Stimulated activated CD8-positive, alpha-beta memory T cell treated with anti-CD3 and anti-CD28 coated beads, Interleukin-2, amount 100 ng/mL, for 48 hours (primary cell): ENCODE measurements at regions not wholly inside any gene's neighbourhood (a gene's known extent, or its start where the extent isn't known, plus 50 kb on each side); places are given as distances from the start of the nearest gene placed in this dataset.
"Not testable (repeated sequence)": the region's sequence is repeated elsewhere in the genome, so short reads cannot be mapped to it uniquely, and the experiment has no call there.

ENCODE experiments used
- DNase-seq, 2 donors: peaks; one replicate each; pipeline ENCODE4 v3.0.0-alpha.2; 2020; ENCODE audit warnings: low read depth in 2 of 2

DNA sequence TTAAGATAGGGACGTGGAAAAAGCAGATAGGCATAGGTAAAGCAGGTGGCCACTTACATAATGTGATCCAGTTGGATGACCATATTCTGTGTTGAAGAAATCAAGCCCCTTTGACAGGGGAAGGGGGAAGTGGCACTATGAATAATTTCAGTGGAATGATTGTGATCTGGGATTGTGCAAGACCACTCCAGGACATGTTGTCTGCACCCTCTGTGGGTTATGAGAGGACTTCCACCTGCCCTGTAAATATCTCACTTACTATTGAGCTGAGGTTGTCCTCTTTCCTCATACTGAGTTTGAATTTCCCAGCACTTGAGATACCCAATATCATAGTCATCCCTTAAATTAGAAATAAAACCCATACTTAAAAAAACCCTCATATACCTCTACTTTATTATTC, 220.7 kb downstream of the IRS1 start:
- DNase-seq: no peak

DNA sequence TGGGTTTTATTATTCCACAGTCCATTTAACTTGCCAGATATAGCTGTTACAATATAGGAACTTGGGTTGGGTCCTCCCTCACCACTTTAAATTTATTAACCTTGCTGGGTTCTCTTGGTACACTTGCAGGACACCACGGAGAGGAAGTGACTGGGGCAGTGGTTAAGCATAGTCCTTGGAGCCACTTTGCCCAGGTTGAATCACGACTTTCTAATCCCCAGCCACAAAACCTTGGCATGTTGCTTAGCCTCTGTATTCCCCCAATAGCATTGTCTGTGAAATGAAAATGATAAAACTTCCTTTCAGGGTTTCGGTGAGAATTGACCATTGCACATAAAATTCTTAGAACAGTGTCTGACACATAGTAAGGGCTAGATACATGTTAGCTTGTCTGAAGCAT, 221.2 kb downstream of the IRS1 start:
- no peak for DNase-seq

- DNase-seq: no peak
These were observed 223.7 kb downstream of the IRS1 start for GRCh38 chr2:226575928-226576327.

DNA sequence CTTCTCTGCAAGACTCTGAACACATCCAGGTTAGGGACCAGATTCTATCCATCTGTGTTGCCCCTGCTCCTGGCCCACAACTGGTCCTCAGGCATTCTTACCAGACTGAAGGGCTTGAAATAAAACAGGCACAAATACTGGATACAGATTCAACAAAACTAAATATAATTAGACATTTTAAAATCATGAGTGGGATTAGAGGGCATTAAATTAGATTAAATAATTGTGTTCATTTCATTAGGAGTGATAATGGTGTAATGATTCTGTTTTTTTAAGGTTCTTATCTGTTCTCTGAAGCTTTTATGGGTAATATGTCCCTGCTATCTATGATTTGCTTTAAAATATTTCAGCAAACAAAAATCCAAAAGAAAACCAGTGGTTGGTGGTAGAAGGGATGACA, 226.5 kb downstream of the IRS1 start:
- DNase-seq: no peak

DNA sequence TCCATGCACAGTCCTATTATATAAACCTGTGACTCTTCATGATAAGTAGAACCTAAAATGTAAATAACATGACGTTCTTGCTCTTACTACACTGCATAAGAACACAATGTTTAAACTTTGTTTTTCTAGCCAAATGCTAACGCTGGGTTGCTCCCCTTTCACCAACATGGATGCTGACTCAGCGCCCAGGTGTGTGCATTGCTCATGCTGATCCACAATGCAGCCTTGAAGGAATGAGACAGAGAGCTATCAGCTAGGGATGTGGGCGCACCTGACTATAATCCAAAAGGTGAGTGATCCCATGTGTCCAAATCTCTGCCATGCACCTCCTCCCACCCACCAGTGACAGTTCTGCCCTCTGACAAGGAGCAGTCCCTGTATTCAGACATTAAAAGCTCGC, 235.0 kb downstream of the IRS1 start:
- DNase-seq: no peak

- no peak for DNase-seq
These were observed 237.7 kb downstream of the IRS1 start for GRCh38 chr2:226561962-226562361.

- DNase-seq: no peak
These were observed 239.3 kb downstream of the IRS1 start for GRCh38 chr2:226560325-226560724.

DNA sequence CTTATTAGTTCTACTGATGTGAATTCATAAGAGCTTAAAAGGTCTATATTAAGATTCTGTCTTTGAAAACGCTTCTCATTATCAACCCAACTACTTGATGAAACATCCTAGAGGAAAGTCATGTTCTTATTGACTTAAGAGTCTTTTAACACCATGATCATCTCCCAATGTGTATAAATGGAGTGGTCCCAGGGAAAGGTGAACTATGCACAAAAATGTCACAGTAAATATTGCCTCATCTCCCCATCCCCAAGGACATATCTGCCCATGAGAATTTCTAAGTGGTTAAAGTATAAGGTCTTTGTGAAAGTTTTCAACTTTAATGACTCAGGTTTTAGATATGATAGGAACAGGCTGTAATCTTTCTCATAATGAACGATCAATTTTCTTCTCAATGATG, 240.1 kb downstream of the IRS1 start:
- no peak for DNase-seq

DNA sequence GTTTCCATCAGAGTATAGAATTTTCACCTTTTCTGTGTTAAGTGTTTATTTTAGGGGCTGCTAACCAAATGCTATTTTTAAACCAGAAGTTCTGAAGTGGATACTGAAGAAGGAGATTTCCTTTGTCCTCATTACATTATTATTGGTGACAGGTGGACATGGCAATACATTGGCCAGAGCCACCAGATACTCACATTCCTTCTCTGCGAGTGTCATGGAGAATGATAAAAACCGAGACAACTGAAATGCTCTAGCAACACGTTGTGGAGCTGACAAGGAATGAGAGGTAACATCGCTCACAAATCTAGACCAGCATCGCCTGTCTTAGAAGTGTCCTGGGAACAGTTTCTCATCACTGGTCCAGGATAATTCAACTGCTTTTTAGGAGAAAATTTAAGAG, 241.2 kb downstream of the IRS1 start:
- DNase-seq: no peak

DNA sequence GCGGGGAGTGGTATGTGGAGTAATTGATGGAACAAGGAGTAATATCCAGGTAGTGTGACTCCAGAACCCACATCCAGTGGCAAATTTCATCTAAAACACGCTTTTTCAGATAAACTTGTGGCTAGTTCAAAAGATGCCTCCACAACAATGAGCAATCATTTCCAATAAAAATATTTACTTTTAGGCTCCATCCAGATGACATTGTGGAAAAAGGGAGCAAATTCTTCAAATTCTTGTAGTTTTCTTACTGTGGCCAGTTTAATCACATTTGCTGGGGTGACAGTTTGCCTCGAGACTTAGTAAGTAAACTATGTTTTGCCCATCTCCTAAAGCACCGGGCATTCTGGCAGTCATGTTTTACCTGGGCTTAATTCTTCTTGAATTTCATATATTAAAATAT, 243.6 kb downstream of the IRS1 start:
- DNase-seq: no peak

DNA sequence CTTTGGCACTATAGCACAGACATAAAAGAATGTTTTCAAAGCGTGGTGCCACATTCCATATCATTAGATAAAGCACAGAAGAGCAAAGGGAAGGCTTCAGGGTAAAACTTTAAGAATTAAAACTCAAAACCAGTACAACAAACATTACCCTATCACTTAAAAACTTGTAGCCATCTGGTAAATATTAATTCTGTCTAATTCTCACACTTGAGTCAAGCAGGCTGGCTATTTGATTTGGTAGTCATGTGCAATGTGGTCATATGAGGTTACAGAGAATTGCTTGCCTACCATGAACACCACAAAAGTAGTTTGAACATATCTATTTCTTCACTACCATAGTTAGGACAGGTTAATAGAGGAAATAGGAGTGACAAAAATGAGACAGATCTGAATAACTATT, 244.9 kb downstream of the IRS1 start:
- DNase-seq: no peak

DNA sequence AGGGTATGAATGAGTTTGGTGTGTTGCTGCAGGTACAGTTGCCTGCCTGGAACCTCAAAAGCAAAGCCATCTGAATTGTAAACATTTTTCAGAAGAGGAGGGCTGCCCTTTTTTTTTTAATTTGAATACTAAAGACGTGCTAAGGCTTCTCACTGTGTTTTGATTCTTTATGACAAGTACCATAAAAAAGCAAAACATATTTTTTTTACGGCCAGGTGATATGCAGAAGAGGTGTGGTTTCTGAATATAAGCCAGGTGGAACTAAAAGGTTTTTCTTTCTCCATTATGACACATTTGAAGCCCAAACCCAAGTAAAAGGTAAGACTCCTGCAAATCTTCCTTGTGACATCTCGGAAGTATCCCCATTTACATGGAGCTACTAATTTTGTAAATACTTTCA, 246.3 kb downstream of the IRS1 start:
- no peak for DNase-seq

DNA sequence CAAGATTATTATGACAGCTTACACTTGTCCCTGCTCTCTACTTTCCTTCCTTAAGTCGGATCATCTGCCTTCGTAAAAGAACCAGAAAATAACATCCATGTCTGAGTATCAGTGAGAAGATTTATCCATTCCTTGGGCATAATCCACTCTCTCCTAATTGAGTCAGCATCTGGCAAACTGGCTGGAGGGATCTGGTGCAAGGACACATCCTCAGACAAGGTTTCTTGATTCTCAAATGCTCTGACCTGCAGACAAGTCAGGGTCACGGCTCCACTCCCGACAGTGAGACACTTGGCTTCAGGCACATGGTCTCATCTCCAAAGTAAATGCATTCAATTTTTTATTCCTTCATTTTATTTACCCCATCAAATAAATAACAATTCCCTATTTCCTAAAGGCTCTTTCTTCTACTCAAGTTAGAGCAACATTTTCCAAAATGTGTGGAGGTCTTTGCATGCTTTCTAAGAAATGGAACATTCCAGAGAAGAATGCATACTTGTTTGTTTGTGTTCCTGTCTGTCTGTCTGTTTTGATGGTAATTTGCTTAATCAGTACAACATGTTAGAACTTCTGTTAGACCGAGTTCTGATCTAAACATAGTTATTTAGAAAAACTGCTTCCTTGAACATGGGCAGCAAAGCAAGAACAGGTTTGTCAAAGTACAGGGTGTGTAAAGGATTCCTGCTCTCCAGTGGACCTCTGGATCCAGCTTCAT, 246.9 kb downstream of the IRS1 start:
- no peak for DNase-seq

- no peak for DNase-seq
These were observed 247.9 kb downstream of the IRS1 start for GRCh38 chr2:226551522-226552250.

DNA sequence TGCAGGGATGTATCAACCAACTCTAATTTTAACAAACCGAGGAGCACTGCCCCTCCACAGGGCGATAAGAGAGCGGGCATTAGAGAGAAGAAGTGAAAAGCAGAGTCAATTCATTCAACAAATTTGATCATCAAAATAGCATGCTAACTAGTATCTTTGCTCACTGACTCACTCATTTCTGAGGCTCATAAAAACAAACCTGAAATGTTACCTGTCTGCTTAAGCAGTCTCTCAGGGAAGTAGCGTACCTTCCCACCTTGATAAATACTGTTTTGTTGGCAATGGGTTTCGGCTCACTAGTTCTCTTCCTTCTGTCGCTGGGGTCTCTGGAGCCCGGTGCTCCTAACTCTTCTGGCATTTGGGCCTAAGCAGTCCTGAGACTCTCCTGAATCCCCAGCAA, 248.8 kb downstream of the IRS1 start:
- DNase-seq: no peak

GRCh38 chr2:226548732-226549131, 250.9 kb downstream of the IRS1 start:
- DNase-seq: no peak

- no peak for DNase-seq
These were observed 254.9 kb downstream of the IRS1 start for GRCh38 chr2:226544596-226545210.

DNA sequence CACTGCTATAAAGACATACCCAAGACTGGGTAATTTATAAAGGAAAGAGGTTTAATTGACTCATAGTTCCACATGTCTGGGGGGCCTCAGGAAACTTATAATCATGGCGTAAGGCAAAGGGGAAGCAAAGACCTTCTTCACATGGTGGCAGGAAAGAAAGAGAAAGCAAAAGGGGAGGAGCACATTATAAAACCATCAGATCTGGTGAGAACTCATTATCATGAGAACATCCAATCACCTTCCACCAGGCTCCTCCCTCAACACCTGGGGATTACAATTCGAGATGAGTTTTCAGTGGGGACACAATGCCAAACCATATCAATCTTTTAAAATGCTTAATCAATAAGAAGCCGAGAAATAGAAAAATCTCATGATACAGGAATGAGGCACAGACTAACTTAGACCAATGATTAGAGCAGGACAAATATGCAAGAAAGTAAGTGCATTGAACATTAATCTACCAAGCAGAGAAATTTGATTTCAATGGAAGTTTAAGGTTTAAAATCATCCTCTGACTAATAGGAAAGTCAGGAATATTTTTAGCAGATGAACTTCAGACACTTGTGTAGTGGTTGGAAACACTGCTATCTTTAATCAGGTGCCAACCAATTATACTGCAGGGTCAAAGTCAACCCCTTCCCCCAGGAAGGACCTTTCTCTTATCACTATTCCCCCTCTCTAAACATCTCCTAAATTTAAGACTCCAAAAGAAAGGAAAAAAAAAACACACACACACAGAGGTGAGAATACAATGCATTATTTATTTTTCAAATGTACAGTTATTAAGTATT, 259.2 kb downstream of the IRS1 start:
- DNase-seq: no peak

DNA sequence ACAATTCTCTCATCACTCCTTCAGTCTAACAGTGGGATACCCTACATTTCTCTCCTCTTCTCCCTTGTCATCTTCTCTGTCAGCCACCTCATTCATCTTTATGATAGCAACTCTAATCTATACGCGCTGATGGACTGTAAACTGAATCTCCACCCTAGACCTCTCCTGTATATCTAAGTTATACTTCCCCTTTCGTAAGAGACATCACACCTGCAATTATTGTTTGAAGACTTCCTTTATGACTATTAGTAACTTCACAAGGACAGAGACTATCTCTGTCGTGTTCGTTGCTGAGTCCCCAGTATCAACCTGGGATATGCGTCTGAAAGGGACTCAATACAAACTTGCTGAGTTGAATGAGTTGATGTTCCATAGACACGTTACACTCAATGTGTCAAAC, 263.2 kb downstream of the IRS1 start:
- no peak for DNase-seq

DNA sequence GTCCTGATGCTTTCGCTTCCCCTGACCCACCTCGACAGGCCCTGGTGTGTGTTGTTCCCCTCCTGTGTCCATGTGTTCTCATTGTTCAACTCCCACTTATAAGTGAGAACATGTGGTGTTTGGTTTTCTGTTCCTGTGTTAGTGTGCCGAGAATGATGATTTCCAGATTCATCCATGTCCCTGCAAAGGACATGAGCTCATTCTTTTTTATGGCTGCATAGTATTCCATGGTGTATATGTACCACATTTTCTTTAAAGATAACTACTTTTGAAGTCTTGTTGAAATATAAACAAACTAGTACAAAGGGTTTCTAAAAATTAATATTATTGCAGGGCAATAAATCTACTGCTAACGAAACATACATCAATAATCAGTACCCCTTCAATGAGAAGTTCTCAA, 266.6 kb downstream of the IRS1 start:
- DNase-seq: not testable (repeated sequence)

DNA sequence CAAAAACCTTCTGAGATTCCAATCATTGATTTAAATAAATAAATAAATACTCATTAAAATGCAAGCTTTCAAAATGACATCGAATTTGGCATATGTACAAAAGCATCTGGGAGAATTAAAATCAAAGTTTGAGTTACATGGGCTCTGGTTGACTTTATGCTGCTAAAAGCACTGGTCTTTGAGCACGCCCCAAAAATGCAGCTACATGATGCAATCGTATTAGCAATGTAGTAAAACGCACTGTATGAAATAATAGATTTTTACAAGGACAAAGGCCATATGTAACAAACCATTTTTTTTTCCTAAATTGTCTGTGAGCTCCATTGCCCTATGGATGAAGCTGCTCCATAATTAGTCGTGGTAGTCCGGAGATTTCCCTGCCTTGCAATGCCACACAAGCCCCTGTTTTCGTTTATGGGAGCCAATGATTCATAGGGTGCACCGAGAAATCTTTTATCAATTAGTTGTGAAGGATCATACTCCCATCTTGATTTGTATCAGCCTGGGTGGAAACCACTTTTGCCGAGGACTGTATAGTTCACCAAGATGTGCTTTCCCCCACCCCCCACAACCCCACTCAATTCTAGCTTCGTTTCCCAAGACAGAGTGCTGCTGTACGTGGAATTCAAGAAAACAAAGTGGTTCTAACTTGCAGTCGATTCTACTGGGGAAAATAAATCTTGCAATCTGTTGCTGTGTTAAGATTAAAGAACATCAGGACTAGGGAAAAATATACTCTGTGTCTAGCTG, 268.4 kb downstream of the IRS1 start:
- DNase-seq: no peak

- DNase-seq: no peak
These were observed 270.1 kb downstream of the IRS1 start for GRCh38 chr2:226529556-226529955.
